Activated CD8-positive, alpha-beta memory T cell treated with anti-CD3 and anti-CD28 coated beads, Interleukin-2, amount 10 ng/mL, durations not matched to agents 7 days and 5 days (primary cell): ENCODE measurements at regions not wholly inside any gene's neighbourhood (a gene's known extent, or its start where the extent isn't known, plus 50 kb on each side); places are given as distances from the start of the nearest gene placed in this dataset.
"Not testable (repeated sequence)": the region's sequence is repeated elsewhere in the genome, so short reads cannot be mapped to it uniquely, and the experiment has no call there.

ENCODE experiments used
- ATAC-seq: fragments of 150-1000 bp; cut with Tn5 transposase; one replicate; pipeline ENCODE4 v1.10.0; 2021; ENCODE audit warnings: moderate library complexity
- CTCF ChIA-PET: fragments of 350-600 bp; sonication (Branson Sonifier 250); formaldehyde crosslinking; loops from one replicate; lab custom pipeline; 2021; ENCODE audit warnings: antibody characterized with exemption; lab: Charles Lee
- DNase-seq: peaks from one replicate; pipeline ENCODE4 v3.0.0-alpha.2; 2020
- H3K27ac Mint-ChIP-seq: one replicate; pipeline ENCODE4 v1.8.0; 2021; ENCODE audit warnings: mild to moderate bottlenecking, mixed read lengths
- H3K27me3 Mint-ChIP-seq: one replicate; pipeline ENCODE4 v1.8.0; 2021; ENCODE audit warnings: mixed read lengths
- H3K36me3 Mint-ChIP-seq: one replicate; pipeline ENCODE4 v1.8.0; 2021; ENCODE audit warnings: mild to moderate bottlenecking, mixed read lengths
- H3K4me1 Mint-ChIP-seq: one replicate; pipeline ENCODE4 v1.8.0; 2021; ENCODE audit warnings: mixed read lengths
- H3K4me3 Mint-ChIP-seq: one replicate; pipeline ENCODE4 v1.8.0; 2021; ENCODE audit warnings: mild to moderate bottlenecking, moderate library complexity, mixed read lengths
- H3K9me3 Mint-ChIP-seq: one replicate; pipeline ENCODE4 v1.8.0; 2022; ENCODE audit warnings: low read depth, mixed read lengths

DNA sequence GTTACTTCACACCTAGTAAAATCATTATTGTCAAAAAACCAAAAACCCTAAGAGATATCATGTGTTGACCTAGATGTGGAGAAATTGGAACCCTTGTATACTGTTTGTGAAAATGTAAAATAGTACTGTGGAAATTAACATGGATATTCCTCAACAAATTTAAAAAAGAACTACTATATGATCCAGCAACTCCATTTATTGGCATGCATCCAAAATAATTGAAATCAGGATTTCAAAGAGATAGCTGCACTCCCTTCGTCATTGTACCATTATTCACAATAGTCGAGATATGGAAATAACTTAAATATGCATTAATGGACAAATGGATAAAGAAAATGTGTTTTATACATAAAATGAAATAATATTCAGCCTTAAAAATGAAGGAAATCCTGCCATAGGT, 105.3 kb upstream of the ZC3H15 start:
- Mint-ChIP-seq H3K27ac (no peak overlapping the region), H3K4me3 (no peak overlapping the region), H3K27me3 (no peaks in the 10 kb centered on the region), H3K36me3 (peaks cover 3% of the 10 kb centered on the region), H3K9me3 (peaks cover 13% of the 10 kb centered on the region), H3K4me1 (no peaks in the 10 kb centered on the region)
- DNase-seq (no peak), ATAC-seq (no peak)
- CTCF ChIA-PET = no interaction called here

DNA sequence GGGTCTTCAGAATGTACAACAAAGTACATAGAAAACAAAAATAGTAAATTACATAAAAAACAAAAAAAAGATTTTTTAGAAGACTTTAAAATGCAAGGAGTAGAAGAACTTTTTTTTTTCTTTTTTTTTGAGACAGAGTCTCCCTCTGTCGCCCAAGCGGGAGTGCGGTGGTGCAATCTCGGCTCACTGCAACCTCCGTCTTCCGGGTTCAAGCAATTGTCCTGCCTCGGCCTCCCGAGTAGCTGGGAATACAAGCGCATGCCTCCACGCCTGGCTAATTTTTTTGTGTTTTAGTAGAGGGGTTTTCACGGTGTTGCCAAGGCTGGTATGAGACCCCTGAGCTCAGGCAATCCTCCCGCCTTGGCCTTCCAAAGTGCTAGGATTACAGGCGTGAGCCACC, 104.5 kb upstream of the ZC3H15 start:
- CTCF ChIA-PET = no interaction called here
- ATAC-seq = no peak

DNA sequence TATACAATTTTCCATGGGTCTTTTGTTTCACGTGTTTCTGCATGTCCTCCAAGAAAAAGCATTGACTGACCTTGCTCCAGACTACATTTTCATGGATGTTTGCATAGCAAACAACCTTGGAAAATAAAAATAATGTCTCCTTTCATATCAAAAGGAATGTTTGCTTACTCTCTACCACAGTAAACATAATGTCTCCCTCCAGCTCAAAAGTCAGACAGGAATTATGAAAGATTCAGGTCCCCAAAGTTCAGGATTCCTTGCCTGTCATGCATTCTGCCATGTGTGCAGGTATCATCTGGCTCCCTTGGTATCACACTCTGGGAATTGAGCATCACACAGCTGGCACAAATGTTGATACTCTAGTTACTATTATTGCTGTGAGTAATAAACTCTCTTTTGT, 103.1 kb upstream of the ZC3H15 start:
- Mint-ChIP-seq H3K4me3 (no peak overlapping the region), H3K36me3 (peaks cover 3% of the 10 kb centered on the region), H3K27ac (no peak overlapping the region), H3K9me3 (peaks cover 15% of the 10 kb centered on the region), H3K27me3 (no peaks in the 10 kb centered on the region), H3K4me1 (no peaks in the 10 kb centered on the region)
- DNase-seq (no peak), ATAC-seq (no peak)
- CTCF ChIA-PET = no interaction called here

More for the DNA sequence above, 104.5 kb upstream of the ZC3H15 start:
- H3K27me3 Mint-ChIP-seq = no peaks in the 10 kb centered on the region
- peaks cover 3% of the 10 kb centered on the region for H3K36me3 Mint-ChIP-seq
- H3K27ac Mint-ChIP-seq = no peak overlapping the region
- DNase-seq = no peak
- no peaks in the 10 kb centered on the region for H3K4me1 Mint-ChIP-seq
- no peak overlapping the region for H3K4me3 Mint-ChIP-seq
- H3K9me3 Mint-ChIP-seq = peaks cover 17% of the 10 kb centered on the region

DNA sequence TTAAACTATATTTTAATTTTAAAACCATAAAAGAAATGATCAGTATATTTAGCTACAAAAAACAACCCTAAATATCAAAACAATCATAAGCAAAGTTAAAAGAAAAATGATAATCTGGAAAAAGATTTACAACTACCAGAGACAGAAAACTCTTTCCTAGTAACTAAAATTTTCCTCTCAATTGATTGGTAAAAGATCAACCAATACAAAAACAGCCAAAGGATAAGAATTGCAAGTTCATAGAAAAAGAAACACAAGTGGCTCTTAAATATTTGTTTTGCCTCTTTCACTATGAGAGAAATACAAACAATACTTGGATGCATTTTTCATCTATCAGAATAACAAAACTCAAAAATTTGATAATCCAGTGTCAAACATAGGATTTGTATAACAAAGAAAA, 101.8 kb upstream of the ZC3H15 start:
- Mint-ChIP-seq H3K4me1 (no peaks in the 10 kb centered on the region), H3K36me3 (peaks cover 3% of the 10 kb centered on the region), H3K27ac (no peak overlapping the region), H3K4me3 (no peak overlapping the region), H3K9me3 (peaks cover 13% of the 10 kb centered on the region), H3K27me3 (no peaks in the 10 kb centered on the region)
- CTCF ChIA-PET = no interaction called here
- ATAC-seq (no peak), DNase-seq (no peak)

DNA sequence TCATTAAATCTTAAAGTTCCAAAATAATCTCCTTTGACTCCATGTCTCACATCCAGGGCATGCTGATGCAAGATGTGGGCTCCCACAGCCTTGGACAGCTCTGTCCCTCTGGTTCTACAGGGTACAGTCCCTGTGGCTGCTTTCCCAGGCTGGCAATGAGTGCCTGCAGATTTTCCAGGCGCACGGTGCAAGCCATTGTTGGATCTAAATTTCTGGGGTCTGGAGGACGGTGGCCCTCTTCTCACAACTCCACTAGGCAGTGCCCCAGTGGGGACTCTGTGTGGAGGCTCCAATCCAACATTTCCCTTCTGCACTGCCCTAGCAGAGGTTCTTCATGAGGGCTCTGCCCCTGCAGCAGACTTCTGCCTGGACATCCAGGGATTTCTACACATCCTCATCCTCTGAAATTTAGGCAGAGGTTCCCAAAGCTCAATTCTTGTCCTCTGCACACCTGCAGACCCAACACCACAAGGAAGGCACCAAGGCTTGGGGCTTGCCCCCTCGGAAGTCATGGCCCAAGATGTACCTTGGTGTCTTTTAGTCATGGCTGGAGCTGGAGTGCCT, 100.3 kb upstream of the ZC3H15 start:
- ATAC-seq, H3K27ac Mint-ChIP-seq, H3K4me1 Mint-ChIP-seq, H3K36me3 Mint-ChIP-seq, DNase-seq, CTCF ChIA-PET, H3K27me3 Mint-ChIP-seq, H3K4me3 Mint-ChIP-seq: not testable (repeated sequence)
- H3K9me3 Mint-ChIP-seq = peaks cover 18% of the 10 kb centered on the region

DNA sequence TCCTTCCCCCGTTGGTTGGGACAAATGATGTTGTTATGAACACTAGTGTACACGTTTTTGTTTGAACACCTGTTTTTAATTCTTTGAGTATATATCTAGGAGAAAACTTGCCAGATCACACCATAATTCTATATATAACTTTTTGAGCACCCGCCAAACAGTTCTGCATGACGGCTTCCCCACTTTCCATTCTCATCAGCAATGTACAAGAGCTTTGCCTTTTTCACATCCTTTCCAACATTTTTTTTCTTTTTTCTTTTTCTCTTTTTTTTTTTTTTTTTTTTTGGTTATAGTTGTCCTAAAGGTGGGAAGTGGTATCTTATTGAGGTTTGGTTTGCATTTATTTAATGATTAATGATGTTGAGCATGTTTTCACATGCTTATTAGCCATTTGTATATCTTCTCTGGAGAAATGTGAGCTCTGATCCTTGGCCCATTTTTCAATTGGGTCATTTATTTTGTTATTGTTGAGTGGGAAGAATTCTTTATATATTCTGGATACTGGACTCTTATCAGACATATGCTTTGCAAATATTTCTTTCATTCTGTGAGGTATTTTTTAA, 86.9 kb upstream of the ZC3H15 start:
- DNase-seq (no peak), ATAC-seq (no peak)
- Mint-ChIP-seq H3K4me1 (no peaks in the 10 kb centered on the region), H3K27me3 (no peaks in the 10 kb centered on the region), H3K4me3 (no peak overlapping the region), H3K9me3 (peaks cover 3% of the 10 kb centered on the region), H3K36me3 (no peaks in the 10 kb centered on the region), H3K27ac (no peak overlapping the region)
- CTCF ChIA-PET = no interaction called here

DNA sequence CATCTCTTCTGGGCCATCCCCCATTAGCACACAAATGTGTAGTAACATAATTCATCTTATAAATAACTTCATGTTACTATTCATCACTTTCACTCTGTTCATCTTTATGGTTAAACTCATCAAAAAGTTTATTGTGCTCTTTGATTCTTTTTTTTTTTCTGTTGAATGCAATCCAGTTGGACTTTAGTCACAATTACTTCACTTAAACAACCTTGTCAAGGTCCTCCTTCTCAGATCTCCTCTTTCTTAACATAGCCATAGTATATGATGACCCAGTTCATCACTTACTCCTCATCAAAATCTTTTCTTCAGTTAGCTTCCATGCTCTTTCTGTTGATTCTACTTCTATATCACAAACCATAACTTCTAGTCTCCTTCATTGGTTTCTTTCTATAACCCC, 80.2 kb upstream of the ZC3H15 start:
- Mint-ChIP-seq H3K4me3 (no peak overlapping the region), H3K4me1 (no peaks in the 10 kb centered on the region), H3K9me3 (peaks cover 3% of the 10 kb centered on the region), H3K27ac (no peak overlapping the region), H3K27me3 (no peaks in the 10 kb centered on the region), H3K36me3 (no peaks in the 10 kb centered on the region)
- CTCF ChIA-PET = interaction anchor here (1.5 kb wide), 1 partner anchor 29 kb away, joined by 4 read pairs; no protein-coding TSS in a partner anchor
- DNase-seq (no peak), ATAC-seq (no peak)

DNA sequence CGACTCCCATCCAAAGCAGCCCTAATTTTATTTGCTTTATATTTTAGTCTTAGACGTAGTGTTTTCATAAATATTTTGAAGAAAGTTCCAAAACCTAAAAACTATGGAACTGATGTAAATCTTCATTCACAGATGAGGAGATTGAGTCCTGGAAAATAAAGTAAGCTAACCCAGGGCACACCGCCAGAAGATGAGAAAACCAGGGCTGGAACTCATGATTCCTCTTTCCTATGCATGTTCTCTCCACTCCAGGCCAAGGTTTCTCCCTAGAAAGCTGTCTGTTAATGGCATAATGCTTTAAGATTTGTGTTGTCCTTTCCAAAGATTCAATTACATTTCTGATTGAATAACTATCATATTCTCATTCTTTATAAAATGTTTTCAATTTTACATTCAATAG, 78.4 kb upstream of the ZC3H15 start:
- H3K36me3 Mint-ChIP-seq = no peaks in the 10 kb centered on the region
- no peak for DNase-seq
- no peaks in the 10 kb centered on the region for H3K27me3 Mint-ChIP-seq
- H3K27ac Mint-ChIP-seq = no peak overlapping the region
- peaks cover 3% of the 10 kb centered on the region for H3K9me3 Mint-ChIP-seq
- H3K4me3 Mint-ChIP-seq = no peak overlapping the region
- CTCF ChIA-PET = no interaction called here
- no peaks in the 10 kb centered on the region for H3K4me1 Mint-ChIP-seq
- no peak for ATAC-seq

DNA sequence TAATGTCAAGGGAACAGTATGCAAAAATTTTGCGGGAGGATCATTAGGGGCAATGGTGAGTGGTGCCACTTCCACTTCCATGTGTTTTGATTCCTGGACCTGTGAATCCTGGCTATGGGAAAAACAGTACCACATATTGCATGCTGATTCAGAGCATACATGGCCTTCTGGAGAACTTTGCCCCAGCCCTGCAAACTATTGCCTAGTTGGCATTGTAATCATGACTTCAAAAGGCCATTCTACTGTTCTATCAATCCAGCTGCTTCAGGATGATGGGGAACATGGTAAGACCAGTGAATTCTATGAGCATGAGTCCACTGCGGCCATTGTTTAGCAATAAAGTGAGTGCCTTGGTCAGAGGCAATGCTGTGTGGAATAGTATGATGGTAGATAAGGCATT, 75.3 kb upstream of the ZC3H15 start:
- DNase-seq (no peak), ATAC-seq (no peak)
- Mint-ChIP-seq H3K4me1 (no peaks in the 10 kb centered on the region), H3K27me3 (no peaks in the 10 kb centered on the region), H3K9me3 (peaks cover 2% of the 10 kb centered on the region), H3K36me3 (peaks cover 1% of the 10 kb centered on the region), H3K4me3 (no peak overlapping the region), H3K27ac (no peak overlapping the region)
- CTCF ChIA-PET = no interaction called here

DNA sequence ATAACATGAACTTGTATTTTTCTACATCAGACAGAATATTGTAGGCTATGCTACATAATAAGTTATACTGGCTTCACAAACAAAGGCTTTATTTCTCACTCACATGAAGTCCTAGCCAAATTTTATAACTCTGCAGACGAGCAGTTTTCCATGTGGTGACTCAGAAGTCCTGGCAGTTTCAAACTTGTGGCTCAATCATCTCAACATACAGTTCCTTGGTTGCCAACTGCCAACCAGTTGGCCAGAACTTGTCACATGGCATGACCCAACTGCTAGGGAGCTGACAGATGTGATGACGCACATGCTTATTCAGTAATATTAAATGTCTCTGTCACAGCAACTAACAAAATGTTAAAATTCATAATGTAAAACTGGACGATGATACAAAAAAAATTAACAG, 63.8 kb upstream of the ZC3H15 start:
- Mint-ChIP-seq H3K4me1 (peaks cover 7% of the 10 kb centered on the region), H3K9me3 (no peaks in the 10 kb centered on the region), H3K4me3 (no peak overlapping the region), H3K36me3 (no peaks in the 10 kb centered on the region), H3K27ac (no peak overlapping the region), H3K27me3 (no peaks in the 10 kb centered on the region)
- CTCF ChIA-PET = no interaction called here
- no peak for ATAC-seq
- no peak for DNase-seq

DNA sequence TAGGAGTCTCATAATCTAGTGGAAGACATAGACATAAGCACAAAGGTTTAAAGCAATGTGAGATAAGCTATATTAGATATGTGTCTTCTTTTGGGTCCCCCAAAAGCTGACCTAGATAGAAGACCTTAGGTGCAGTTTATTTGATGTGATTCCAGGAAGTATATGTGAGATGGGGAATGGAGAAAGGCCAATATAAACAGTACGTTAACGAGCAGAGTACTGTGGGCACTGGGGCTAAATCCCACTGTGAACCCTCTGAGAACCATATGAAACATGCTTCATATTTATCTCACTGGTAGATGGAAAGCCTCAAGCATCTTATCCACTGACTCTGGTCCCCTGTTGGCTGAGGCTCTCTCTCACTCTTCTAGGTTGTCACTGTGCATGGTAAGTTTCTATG, 62.6 kb upstream of the ZC3H15 start:
- no peak for DNase-seq
- no peak overlapping the region for H3K4me3 Mint-ChIP-seq
- peaks cover 7% of the 10 kb centered on the region for H3K4me1 Mint-ChIP-seq
- H3K27ac Mint-ChIP-seq = no peak overlapping the region
- CTCF ChIA-PET = no interaction called here
- no peaks in the 10 kb centered on the region for H3K9me3 Mint-ChIP-seq
- ATAC-seq = no peak
- H3K36me3 Mint-ChIP-seq = no peaks in the 10 kb centered on the region
- no peaks in the 10 kb centered on the region for H3K27me3 Mint-ChIP-seq

DNA sequence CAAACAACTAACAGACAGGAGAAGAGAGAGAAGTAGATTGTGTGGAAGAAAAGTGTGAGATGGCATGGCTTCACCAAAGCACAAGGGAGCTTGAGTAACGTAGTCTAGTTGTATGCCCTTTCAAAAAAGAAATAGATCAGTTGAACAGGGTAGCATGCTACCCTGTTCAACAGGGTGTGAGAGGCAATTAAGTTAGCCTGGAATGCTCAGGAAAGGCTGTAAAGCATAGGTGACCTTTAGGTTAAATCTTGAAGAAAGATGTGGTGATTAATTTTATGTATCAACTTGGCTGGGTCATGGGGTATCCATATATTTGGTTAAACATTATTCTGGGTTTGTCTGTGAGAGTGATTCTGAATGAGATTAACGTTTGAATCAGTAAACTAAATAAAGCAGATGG, 61.8 kb upstream of the ZC3H15 start:
- no peaks in the 10 kb centered on the region for H3K9me3 Mint-ChIP-seq
- peaks cover 7% of the 10 kb centered on the region for H3K4me1 Mint-ChIP-seq
- no peaks in the 10 kb centered on the region for H3K36me3 Mint-ChIP-seq
- H3K4me3 Mint-ChIP-seq = no peak overlapping the region
- no peaks in the 10 kb centered on the region for H3K27me3 Mint-ChIP-seq
- CTCF ChIA-PET = no interaction called here
- DNase-seq = no peak
- no peak for ATAC-seq
- H3K27ac Mint-ChIP-seq = no peak overlapping the region

DNA sequence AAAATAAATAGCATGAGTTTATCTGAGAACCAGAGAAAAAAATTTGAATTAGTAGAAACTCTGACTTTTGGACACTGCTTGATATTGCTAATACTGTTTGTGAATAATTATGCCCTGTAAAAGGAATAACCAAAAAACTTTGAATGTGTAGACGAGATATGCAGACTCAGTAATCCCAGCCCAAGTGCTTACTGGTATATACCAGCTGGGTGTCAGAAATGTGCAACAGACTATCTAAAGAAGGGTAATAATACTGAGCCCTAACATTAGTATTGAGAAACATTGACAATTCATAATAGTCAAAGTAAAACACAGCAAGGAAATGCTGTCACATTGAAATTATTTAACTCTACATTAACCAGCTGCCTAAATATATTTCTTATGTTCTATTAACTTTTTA, 60.5 kb upstream of the ZC3H15 start:
- Mint-ChIP-seq H3K27me3 (no peaks in the 10 kb centered on the region), H3K27ac (no peak overlapping the region), H3K4me3 (no peak overlapping the region), H3K36me3 (no peaks in the 10 kb centered on the region), H3K4me1 (peaks cover 7% of the 10 kb centered on the region), H3K9me3 (no peaks in the 10 kb centered on the region)
- ATAC-seq (no peak), DNase-seq (no peak)
- CTCF ChIA-PET = no interaction called here

DNA sequence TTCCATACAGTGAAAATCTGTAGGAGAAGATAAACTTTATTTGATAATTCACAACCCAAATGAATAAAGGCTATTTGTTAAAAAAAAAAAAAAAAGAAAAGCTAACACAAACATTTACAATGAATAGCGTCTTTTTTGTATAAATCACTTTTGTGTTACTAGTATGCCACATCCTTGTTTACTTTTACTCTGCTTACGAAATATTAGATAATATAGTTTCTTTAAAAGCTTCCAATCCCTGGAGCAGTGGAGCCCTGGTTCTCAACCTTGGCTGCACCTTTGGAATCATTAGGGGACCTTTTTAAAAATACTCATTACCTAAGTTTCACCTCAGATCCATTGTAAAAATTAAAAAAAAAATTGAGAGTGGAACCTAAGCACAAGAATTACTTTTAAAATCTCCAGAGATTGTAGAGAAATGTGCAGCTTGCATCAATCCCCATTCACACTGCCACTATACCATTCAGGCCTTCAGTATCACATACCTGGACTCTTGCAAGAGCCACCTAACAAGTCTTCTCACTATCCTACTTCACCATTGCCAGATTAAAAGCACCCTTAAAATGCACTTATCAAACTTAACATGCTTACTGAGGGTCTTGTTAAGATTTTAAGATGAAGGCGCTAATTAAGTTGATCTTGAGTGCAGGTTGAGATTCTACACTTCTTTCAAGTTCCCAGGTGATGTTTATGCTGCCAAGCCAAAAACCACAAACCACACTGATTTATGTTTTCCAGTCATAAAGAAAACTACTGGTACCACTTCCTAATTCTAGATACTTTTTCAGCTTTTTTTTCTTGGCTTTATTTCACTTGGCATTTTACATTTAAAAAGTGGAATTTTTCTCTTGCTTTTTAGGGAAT, 59.7 kb upstream of the ZC3H15 start:
- DNase-seq (no peak), ATAC-seq (peak; percentile 27)
- no peaks in the 10 kb centered on the region for H3K27me3 Mint-ChIP-seq
- H3K36me3 Mint-ChIP-seq = no peaks in the 10 kb centered on the region
- H3K4me3 Mint-ChIP-seq = no peak overlapping the region
- CTCF ChIA-PET = no interaction called here
- H3K9me3 Mint-ChIP-seq = no peaks in the 10 kb centered on the region
- H3K4me1 Mint-ChIP-seq = peaks cover 7% of the 10 kb centered on the region
- H3K27ac Mint-ChIP-seq = no peak overlapping the region
